Fibroblast of skin of left quadriceps (primary cell): ENCODE measurements at regions not wholly inside any gene's neighbourhood (a gene's known extent, or its start where the extent isn't known, plus 50 kb on each side); places are given as distances from the start of the nearest gene placed in this dataset.
A peak's percentile ranks its signal among the peaks of the same experiment; 100 is the strongest.

Experiments
- DNase-seq, 2 experiments: peaks; one replicate each; pipeline ENCODE4 v3.0.0-alpha.2; 2013; ENCODE audit warnings: low read depth in 2 of 2

DNA sequence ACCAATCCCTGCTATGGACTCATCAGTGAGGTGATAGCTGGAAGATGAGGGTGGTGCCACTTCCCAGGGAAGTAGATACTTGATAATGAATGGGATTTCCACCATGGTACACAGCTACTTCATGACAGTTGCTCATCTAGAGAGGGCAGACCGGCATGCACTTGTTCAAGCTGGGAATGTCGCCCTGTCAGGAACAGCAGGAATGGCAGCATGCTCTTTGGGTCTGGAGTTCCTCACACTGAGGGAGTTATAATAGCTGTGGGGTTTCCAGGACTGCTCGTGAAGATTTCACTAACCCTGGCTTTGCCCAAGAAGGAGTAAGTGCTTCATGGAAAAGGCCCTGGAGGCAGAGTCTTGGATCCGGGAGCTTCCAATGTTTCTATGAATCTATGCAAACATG, 129.2 kb downstream of the PSMG1 start:
- DNase-seq = no peak

DNA sequence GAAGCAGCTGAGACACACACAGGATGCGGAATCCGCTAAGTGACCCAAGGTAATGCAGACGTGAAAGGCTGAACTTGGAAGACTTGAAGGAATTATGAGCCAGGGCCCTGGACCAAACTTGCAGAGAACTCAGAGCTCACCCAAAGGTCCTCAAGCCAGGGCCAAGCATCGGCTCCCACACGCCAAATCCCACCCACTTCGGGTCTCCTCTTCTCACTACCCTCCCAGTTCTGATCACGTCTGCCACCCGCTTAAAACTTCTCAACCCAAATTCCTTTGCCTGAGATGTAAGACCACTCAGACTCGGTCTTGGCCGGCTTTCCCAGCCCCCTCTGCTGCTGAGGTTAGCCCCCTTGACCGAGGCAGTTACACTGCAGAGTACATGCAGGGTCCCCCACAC, 130.1 kb downstream of the PSMG1 start:
- DNase-seq = no peak

DNA sequence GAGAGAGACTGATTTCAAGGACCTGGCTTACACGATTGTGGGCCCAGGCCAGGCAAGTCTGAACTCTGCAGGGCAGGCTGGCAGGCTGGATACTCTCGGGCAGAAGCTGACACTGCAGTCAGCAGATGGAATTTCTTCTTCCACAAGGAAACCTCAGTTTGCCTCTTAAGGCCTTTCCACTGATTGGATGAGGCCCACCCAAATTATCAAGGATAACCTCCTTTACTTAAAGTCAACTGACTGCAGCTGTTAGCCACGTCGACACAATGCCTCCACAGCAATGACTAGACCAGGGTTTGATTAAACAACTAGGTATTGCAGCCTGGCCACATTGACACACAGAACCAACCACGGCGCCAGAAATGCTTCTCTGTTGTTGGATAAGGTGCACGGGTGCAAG, 130.5 kb downstream of the PSMG1 start:
- DNase-seq = no peak

DNA sequence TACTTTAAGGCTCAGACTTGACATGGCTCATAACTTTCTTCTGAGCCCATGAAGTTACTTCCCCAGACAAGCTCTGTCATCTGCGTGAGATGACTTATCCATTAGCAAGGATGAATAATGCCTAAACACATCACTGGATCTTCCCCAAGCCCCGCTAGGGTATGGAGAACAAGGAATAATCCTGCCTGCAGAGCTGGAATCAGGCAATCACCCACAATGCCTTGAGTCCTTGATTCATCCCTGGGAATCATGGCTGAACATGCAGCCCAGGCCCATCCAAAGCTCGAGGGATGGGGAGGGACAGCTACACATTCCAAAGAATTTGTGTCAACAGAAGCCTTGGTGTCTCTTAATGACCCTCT, 131.7 kb downstream of the PSMG1 start:
- DNase-seq = peak; percentile 51 to 54

DNA sequence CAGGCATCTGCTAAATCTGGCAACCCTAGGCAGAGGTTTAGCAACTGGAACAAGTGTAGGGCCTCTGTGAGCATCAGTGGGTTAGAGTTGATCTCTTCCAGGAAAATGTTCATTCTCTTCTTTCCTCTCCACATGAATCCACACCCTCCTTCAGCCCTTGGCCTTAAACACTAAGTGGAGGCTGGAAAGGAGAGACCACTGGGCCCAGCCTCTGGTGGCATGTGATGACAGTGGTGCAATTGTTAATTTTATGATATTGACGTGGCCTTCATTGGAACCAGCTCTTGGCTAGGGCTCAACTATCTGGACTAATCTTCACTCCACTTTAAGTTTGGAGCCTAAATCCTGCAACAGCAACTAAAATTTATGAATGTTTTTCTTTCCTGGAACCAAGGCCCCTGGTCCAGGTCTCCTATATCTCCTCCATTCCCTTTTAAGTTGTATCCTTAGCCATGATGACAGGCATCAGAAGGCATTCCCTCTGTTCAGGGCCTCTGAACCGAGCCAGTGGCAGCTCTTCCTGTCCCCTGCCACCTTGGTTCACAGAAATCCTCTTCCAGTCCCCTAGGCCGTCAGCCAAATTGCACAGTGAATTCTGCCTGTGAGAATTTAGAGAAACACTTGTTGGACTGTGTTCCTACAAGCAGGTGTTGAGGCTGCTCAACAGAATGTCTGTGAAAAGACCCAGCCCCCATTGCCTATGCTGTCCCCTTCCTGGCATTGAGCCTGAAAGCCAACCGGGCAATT, 132.2 kb downstream of the PSMG1 start:
- no peak for DNase-seq

DNA sequence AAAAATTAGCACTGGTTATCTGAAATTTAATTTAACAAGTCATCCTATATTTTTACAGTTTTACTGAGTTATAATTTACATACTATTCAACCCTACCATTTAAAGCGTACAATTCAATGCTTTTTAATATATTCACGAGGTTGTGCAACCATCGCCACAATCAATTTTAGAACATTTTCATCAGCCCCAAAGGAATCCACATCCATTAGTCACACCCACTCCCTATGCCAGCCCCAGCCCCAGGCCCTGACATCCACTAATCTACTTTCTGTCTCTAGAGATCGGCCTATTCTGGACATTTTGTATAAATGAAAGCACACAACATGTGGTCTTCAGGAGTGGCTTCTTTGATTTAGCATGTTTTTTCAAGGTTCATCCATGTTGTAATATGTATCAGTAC, 134.7 kb downstream of the PSMG1 start:
- peak; percentile 26 to 40 for DNase-seq

DNA sequence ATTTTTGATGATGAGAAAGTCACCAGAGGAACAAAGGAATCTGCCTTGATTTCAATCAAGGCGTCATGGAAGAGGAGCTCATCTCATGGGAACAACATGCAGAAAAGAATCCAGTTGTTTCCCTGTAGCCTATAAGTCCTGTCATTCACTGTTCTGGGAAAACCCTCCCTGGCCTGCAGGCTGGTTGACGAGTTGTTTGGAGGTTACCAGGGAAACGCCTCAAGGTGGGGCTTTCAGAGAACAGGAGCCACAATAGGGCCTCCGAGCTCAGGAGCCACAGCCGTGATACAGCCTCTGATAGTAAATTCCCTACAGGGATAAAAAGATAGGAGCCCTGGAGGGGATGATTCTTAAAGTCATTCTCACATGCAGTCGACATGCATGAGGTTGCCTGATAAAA, 135.2 kb downstream of the PSMG1 start:
- no peak for DNase-seq

DNA sequence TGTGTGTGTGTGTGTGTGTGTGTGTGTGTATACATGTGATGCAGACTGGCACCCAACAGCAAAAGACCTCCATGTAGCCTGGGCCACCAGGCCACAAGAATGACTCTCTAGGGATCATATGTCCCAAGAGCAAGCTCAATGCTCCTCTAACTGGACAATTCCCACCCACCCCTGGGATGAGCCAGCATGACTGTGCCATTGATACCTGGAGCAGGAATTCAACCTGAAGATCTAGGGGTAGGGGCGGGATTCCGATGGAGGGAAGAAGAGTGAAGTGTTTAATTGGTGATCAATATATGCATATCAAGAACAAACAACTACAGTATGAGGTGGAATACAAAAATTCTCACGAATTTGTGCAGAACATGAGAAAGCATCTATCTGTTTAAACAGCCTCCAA, 136.2 kb downstream of the PSMG1 start:
- DNase-seq = no peak

DNA sequence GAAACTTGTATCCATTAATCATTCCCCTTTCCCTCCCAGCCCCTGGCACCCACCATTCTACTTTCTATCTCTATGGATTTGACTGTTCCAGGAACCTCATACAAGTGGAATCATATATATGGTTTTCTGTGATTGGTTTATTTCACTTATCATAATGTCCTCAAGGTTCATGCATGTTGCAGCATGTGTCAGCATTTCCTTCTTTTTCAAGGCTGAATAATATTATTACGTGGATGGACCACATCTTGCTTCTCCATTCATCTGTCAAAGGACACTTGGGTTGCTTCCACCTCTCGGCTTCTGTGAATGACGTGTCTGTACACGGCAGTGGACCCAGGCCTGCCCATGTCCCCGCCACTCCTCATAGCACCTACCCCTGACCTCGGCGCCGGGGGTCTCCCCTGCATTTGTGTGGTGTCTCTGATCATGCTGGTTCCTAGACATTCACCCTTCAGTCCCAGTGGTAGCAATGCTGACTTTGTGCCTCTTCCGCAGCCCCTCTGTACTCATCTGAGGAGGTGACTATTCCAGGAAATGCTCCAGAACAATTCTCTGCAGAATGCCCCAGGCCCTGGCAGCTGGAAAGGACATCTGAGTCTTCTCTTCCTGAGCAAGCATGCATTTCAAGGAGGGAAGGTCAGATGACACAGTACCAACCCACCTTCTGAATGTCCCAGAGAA, 136.9 kb downstream of the PSMG1 start:
- DNase-seq = no peak

DNA sequence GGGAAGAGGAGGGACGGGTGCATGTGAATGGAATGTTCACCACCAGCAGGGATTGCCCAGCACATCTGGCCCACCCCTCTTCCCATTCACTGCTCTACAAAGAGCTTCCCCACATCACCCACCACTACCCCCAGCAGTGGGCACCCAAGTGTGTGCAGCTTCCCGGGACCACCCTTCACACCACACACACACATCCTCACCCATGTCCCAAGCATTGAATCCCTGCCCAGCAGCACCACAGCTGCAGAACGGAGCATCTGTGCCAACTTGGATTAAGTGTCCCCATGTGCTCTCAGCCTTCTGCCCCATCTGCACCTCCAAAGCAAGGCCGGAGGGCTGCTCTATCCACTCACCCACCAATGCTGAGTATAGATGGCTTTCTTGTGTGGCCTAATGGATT, 141.4 kb downstream of the PSMG1 start:
- DNase-seq = no peak

DNA sequence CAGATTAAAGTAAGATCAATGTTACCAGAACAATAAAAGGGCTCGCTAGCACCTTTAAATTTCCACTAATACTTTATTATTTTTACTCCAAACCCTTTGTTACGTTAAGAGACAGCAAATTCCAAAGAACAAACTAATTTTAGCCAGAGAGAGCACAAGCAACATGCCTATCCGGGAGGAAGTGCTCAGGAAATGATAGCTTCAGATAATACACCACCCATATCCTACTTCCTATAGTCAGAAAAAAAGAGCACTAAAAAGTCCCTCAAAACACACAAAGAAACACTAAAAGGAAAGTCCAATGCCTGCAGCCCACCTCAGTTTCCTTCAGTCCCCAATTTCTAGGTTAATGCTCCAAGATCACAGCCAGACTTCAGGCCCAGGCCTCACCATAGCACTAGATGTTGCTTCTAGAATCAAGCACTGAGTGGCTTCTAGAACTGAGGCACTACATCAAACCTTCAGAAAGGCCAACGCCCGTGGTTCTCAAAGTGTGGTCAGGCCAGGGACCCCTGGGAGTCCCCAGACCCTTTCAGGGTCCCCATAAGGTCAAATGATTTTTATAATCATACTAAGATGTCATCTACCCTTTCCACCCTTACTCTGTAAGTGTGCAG, 142.6 kb downstream of the PSMG1 start:
- DNase-seq = no peak

DNA sequence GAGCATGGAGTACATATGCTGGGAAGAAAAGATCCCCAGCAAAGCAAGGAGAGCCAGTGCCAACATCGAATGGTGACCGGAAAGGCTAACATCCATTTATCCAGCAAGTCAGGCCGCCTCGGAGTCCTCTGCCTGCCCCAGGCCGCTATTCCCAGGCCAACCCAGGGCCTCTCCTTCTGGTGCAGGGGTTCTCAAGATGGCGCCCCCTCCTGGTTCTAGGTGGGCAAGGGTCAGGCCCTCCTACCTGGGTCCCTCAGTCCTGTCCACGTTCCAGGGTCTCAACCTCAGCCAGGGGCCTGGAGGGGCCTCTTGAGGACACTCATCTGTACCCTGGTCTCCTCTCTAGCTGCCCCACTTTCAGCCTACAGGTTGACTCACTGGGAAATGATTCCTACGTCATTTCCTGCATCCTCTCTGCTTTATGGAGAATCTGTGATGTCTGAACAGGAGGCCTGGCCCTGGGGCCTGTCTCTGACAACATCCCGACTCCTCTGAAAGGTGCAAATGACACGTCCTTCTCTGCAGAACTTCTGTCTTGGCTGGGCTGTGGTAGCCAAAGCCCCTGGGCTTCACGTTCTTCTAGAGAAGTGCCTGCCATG, 145.3 kb downstream of the PSMG1 start:
- DNase-seq = no peak

DNA sequence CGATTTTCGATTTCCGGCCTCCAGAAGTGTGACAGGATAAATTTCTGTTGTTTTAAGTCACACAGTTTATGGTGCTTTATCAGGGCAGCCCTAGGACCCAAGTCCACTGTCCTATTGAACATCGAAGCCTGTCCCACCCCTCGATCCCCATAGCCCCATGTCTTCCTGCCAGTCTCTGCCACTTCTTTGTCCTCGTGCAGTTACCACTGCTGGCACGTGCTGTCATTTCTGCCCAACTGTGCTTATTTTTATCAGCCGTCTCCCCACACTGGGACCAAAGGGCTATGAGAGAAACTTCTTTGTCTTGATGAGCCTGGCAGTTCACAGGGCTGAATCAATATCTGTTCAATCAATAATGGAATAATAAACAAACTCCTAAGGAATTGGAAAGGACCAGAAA, 146.7 kb downstream of the PSMG1 start:
- DNase-seq = no peak

DNA sequence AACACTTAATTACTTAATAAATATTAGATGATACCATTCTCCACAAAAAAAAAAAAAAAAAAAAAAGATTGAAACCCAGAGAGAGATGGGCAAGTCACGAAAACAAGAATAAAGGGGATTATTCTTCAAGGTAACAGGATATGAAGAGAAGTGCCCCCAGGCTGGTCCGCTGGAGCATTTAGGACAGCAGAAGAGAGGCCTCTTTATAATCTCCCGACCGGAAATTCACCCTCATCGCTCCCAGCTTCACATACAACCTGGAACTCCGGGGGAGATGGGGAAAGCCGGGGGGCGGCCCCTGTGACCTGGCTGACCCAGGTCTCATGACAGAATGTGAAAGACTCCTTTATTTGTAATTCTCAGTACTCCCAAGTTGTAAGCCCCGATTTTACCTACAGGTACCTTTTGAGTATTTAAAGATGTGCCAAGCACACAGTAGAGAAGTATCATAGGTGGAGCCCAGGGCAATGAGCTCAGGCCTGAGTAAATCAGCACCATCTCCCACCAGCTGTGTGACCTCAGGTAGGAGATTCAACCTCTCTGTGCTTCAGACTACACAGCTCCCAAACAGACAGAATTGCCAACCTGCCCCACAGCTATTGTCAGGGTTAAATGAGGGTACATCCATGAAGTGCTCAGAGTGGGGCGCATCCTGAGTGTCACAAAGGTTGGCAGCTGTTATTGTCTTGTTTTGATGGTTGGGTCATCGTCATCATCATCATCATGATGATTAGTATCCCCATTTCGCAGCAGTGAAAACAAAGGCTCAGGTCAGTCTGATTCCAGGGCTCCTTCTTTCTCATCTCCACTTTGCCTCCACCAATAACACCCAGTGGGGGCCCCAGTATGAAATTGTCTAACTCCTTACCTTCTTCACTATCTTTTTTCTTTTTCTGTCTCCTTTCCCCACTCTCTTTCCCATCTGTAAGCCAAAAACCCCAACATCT, 148.4 kb downstream of the PSMG1 start:
- DNase-seq = no peak

DNA sequence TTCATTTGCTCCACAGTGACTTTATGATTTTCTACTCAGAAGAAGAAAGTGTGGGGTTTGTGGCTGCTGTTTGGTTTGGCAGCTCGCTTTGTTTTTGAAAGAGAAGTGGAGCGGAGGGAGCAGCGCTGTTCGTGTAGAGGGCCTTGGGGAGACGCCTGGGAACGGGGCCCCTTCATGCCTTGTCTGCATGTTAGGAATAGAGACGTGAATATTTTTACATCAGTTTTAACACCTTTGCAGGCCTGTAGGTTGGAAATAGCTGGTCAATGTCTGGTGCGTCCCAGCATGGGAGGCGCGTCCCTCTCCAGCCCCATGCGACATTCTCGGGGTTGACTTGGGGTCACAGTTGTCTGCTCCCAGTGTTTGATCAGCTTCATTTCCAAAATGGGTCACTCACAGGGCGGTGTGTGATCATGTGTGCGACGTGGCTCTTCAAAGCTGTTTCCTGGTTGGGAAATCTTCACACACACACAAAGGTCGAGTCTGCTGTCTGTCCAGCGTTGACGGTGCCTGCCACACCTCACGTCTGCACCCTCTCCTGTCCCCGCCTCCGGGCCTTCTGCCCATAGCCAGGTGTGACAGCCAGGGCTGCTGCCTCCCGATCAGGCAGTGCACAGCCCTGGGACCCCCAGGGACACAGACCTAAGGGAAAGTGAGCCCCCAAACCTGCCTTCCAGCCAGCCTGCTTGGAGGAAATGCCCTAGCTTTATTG, 149.2 kb downstream of the PSMG1 start:
- no peak for DNase-seq

DNA sequence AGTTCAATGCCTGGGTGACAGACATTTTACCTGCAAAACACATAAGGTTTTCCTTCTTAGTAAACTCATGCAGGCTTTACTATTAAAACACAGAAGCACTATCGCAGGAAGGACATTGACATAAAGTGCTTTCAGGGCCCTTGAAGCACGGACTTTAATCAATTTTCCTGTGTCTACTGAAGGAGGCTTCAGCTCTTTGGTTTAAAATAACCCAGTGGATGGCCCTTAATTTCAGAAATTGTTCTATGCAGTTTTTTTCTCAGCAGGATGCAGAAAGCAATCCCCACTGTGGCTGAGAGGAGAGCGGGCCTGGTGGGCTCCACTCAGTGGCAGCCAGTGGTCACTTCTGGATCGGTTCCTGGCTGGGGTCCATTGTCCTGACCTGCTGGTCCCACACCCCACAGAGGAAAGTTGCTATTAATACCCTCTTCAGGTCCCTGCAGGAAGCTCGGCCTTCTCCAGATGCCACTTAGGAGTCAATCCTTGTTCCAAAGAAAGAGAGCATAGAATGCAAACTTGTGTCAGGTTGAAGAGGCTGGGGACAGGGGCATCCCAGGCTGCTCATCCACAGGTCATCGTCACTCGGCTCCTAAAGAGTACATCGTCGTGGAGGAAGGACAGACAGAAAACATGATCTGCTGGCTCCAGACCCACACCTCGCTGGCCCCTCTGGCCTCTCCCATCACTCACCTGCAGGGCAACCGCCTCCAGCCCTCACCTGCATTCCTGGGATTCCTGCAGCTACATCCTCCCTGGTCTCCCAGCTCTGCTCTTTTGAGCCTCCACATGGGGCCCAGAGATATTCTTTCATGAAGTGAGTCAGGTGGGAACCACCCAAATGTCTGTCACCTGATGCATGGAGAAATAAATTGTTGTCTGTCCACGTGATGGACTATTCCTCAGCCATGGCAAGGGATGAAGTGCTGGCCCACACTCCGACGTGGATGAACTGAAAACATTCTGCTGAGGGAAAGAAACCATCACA, 153.1 kb downstream of the PSMG1 start:
- DNase-seq = no peak

DNA sequence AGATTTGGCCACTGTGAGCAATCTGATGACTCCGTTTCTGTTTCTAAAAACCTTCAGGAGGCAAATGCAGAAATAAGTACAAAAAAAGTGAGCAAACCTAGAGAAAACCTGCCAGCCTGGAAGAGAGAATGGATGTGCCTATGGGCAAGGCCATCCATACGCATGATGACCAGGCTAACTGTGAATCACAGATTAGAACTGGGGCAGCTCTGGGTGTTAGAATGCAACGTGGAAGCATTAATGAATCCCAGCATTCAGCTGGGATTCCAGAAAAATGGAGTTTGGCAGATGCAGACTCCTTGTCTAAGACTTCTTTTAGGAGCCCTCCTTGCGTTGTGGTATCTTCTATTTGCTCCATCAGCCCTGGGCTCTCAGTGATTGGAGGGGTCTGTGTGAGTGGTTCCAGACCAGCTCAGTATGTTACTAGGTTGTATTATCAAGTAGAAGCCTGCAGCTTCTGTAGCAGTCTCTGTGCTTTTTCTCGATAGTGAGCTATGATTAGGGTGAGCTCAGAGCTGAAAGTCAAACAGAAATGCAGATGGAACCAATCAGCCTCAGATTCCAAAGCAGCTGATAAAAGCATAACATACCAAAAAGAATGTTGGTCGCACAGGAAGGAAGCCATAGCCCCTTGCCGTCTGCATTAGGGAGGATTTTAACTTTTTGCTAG, 154.0 kb downstream of the PSMG1 start:
- DNase-seq = peak; percentile 80 to 82

DNA sequence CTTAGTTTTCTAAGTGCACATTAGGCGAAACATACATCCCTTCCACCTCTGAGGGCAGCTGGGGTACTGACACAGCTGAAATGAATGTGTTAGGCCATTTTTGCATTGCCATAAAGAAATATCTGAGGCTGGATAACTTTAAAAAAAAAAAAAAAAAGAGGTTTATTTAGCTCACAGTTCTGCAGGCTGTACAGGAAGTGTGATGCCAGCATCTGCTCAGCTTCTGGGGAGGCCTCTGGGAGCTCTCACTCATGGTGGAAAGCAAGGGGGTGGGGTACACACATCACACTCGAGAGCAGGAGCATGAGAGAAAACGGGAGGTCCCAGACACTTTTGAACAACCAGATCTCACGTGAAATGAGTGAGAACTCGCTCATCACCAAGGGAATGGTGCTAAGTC, 158.1 kb downstream of the PSMG1 start:
- DNase-seq = no peak

DNA sequence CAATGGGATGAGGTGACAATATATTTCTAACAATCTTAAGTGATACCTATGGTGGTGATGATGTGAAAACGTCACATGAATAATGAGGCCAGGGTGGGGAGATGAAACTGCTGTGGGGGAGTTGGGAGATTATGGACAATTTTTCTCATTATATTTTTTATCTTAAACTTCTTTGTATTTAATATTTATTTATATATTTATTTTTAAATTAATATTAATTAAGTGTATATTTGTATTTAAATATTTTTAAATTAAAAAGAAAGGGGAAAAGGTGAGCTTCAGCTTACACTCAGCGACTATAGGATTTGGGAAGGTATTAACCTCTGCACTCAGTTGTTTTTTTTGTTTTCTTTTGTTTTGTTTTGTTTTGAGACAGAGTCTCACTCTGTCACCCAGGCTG, 158.7 kb downstream of the PSMG1 start:
- no peak for DNase-seq
